ENCODE measurements at regions not wholly inside any gene's neighbourhood (a gene's known extent, or its start where the extent isn't known, plus 50 kb on each side); places are given as distances from the start of the nearest gene placed in this dataset.

DNA sequence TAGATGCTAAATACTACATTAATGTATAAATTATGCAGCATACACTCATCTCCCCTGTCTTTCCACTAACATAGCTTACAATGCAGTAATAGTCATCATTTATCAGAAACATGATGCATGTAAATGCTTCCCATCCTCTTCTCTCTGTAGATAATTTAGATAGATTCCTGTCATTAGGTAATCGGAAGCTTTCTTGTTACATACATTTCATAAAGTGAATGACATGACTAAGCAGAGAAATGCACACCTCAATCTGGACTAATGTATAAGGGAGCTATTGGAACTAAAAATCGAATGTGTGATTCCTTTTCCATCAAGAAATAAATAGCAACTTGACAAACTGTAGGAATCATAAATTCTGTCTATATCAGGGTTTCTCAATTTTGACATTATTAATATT lies 273.4 kb downstream of the RASSF9 start:
- no peak for TF ChIP-seq EP300 (IDR thresholded peaks at IDR 0.05; ENCODE audit: borderline replicate concordance in 1 of 2, low read depth in 2 of 2, low read length in 2 of 2)
- TF ChIP-seq, protein P1, sequence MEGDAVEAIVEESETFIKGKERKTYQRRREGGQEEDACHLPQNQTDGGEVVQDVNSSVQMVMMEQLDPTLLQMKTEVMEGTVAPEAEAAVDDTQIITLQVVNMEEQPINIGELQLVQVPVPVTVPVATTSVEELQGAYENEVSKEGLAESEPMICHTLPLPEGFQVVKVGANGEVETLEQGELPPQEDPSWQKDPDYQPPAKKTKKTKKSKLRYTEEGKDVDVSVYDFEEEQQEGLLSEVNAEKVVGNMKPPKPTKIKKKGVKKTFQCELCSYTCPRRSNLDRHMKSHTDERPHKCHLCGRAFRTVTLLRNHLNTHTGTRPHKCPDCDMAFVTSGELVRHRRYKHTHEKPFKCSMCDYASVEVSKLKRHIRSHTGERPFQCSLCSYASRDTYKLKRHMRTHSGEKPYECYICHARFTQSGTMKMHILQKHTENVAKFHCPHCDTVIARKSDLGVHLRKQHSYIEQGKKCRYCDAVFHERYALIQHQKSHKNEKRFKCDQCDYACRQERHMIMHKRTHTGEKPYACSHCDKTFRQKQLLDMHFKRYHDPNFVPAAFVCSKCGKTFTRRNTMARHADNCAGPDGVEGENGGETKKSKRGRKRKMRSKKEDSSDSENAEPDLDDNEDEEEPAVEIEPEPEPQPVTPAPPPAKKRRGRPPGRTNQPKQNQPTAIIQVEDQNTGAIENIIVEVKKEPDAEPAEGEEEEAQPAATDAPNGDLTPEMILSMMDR (IDR thresholded peaks at IDR 0.05; ENCODE audit: control extremely low read depth in 1 of 3, insufficient read depth in 1 of 3, low read depth in 1 of 3, low read length in 3 of 3), result no peak
- no peak for TF ChIP-seq POLR2A (IDR thresholded peaks at IDR 0.05; ENCODE audit: control extremely low read depth in 1 of 2, low read depth in 2 of 2, low read length in 2 of 2)
- TF ChIP-seq CBX5 (IDR thresholded peaks at IDR 0.05; ENCODE audit: low read depth, low read length), result no peak
- TF ChIP-seq GABPA (IDR thresholded peaks at IDR 0.05; ENCODE audit: borderline replicate concordance, insufficient read depth, low read length), result no peak
